ENCODE measurements at regions not wholly inside any gene's neighbourhood (a gene's known extent, or its start where the extent isn't known, plus 50 kb on each side); places are given as distances from the start of the nearest gene placed in this dataset.
A peak's percentile ranks its signal among the peaks of the same experiment; 100 is the strongest.

DNA sequence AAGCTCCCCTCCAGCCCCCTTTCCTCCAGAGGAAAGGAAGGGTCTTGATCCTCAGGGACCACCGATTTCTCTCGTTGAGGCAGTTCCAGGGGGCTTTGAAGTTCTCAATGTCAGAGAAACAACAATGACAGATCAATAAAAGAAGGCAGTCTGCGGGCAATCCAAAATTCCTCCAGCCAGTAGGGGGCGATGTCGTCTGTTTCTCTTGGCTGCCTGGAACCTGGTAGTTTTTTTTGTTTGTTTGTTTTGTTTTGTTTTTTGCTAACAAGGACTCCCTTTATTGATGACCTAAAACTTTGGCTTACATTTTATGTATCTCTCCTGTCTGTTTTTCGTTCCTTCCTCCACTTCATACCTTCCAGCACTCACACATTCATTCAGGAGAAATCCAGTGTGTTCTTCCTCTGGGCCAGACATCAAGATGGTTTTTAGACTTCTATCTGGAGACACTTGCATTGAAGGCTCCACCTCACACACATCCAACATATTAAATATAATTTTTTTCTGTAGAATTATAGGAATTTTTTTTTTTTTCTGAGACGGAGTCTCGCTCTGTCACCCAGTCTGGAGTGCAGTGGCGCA is 276.6 kb downstream of the RPLP1 start:
- no peak overlapping the region for H3K27ac Mint-ChIP-seq
- peaks cover 2% of the 10 kb centered on the region for H3K9me3 Mint-ChIP-seq
- H3K4me3 Mint-ChIP-seq, result no peak overlapping the region
- H3K27me3 Mint-ChIP-seq, result peaks cover 43% of the 10 kb centered on the region
- no peaks in the 10 kb centered on the region for H3K36me3 Mint-ChIP-seq
- peaks cover 55% of the 10 kb centered on the region for H3K4me1 Mint-ChIP-seq
- DNase-seq, result peak; percentile 82
- CTCF ChIA-PET, result interaction anchor here (0.8 to 1.6 kb wide), 10 partner anchors 9 to 751 kb away, joined by 3 to 5 read pairs (median 3); no protein-coding TSS in a partner anchor

DNA sequence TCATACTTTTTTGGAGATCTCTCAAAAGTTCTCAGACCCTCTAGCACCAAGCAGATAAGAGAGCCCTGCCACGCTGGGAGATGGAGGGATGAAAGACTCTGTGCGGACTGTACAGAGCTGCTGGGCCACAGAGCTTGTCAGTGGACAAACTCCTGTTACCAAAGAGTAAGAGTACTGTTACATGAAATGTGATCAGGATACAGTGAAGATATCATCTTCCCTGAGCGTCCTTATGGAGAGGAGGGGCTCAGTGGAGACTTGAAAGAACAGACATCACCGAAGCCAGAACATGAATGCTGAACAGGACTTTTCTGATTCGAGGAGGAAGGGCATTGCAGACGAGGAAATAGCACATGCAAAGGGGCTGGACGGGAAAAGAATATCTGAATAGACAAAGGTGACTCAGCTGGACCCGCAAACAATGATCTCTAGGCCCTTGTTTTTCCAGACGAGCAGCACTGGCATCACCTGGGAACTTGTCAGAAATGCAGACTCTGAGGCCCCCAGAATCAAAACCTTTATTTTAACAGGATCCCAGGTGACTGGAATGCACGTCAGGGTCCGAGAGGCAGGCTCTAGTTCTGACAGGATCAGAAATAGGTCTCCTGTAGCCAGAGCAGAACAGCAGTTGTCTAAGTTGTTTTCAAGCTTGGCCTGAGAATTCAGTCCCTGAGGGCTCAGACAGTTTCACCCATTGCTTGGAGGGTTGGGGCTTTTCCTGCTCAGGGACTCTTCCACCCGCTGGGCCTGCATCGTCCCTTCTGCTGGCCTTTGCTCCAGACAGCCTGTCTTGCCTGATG is 277.9 kb downstream of the RPLP1 start:
- DNase-seq, result no peak
- Mint-ChIP-seq H3K9me3 (peaks cover 2% of the 10 kb centered on the region), H3K27ac (no peak overlapping the region), H3K27me3 (peaks cover 43% of the 10 kb centered on the region), H3K4me1 (peaks cover 45% of the 10 kb centered on the region), H3K4me3 (no peak overlapping the region), H3K36me3 (no peaks in the 10 kb centered on the region)
- CTCF ChIA-PET, result interaction anchor here (0.7 to 1.5 kb wide), 3 partner anchors 9 to 992 kb away, joined by 3 read pairs; no protein-coding TSS in a partner anchor

DNA sequence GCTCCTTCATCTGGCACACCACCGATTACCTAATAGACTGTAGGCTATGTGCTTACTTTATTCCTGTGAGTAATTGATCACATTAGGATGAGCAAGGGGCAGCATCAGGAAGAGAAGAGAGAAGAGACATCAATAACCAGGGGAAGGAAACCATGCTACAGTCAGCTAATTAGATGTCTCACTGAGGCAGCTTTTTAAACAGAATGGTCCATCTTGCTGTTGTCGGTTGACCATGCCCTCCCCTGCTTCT is 278.4 kb downstream of the RPLP1 start:
- Mint-ChIP-seq H3K27ac (no peak overlapping the region), H3K27me3 (peaks cover 45% of the 10 kb centered on the region), H3K4me1 (peaks cover 42% of the 10 kb centered on the region), H3K9me3 (peaks cover 2% of the 10 kb centered on the region), H3K4me3 (no peak overlapping the region), H3K36me3 (no peaks in the 10 kb centered on the region)
- no peak for DNase-seq
- CTCF ChIA-PET, result interaction anchor here (0.7 to 1.5 kb wide), 3 partner anchors 9 to 992 kb away, joined by 3 read pairs; no protein-coding TSS in a partner anchor

DNA sequence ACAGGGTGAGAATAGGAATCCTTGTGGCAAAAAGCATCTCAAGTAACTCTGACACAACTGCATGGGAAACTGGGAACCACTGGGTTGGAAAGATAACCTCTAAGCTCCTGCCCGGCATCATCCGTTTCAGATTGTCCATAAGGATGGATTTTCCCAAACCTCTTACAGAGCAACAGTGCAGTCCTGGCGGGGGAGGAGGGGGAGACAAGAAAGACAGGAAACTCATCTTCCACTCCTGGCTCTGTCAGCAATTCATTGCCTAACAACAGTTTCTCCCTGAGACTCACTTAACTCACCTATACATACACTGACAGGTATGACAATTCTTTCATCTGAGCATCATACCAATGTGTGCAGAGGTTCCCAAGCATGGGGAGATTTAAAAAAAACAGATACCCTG is 279.0 kb downstream of the RPLP1 start:
- CTCF ChIA-PET, result interaction anchor here (0.6 to 0.9 kb wide), 2 partner anchors 156 to 317 kb away, joined by 3 to 4 read pairs; no protein-coding TSS in a partner anchor
- Mint-ChIP-seq H3K36me3 (no peaks in the 10 kb centered on the region), H3K27ac (no peak overlapping the region), H3K27me3 (peaks cover 43% of the 10 kb centered on the region), H3K4me3 (no peak overlapping the region), H3K9me3 (peaks cover 2% of the 10 kb centered on the region), H3K4me1 (peaks cover 37% of the 10 kb centered on the region)
- no peak for DNase-seq

DNA sequence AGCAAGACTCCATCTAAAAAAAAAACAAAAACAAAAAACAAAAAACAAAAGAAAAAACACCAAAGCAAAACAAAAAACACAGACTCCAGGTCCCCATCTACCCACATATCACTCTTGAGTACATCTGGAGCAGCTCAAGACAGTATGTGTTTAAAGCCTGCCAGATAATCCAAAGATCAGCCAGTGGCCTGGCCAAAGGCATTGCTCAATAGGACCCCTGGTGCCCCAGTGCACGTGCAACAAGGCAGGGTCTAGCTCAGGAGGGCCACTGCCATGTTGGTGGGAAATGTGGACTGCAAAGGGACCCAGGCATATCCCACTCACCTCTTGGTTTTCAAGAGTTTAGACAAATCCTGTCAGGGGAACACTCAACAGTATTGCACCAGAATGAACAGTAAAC is 279.5 kb downstream of the RPLP1 start:
- no peak for DNase-seq
- H3K36me3 Mint-ChIP-seq, result peaks cover 2% of the 10 kb centered on the region
- H3K27ac Mint-ChIP-seq, result no peak overlapping the region
- H3K4me1 Mint-ChIP-seq, result peaks cover 33% of the 10 kb centered on the region
- H3K9me3 Mint-ChIP-seq, result peaks cover 3% of the 10 kb centered on the region
- CTCF ChIA-PET, result interaction anchor here (0.6 to 1.1 kb wide), 2 partner anchors 9 to 316 kb away, joined by 3 to 4 read pairs; no protein-coding TSS in a partner anchor
- H3K4me3 Mint-ChIP-seq, result no peak overlapping the region
- H3K27me3 Mint-ChIP-seq, result peaks cover 40% of the 10 kb centered on the region

DNA sequence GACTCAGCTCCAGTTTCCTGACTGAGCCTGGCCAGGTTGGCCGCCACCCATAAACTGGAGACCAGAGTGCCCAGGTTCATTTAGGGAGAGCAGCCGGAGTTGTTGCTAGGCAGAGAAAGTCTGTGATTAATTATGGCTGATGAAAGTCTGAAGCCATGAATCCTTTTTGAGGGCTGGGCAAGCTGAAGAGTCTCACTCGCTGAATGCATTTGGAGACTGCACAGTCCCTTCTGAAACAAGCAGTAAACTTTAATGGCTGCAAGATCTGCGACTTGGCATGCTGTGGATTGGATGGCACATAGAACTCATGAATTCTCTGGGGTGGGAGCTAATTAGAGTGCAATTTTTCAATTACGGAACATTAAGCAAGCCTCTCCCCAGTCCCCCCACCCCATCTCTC is 282.1 kb downstream of the RPLP1 start:
- peaks cover 60% of the 10 kb centered on the region for H3K27me3 Mint-ChIP-seq
- peaks cover 2% of the 10 kb centered on the region for H3K36me3 Mint-ChIP-seq
- H3K27ac Mint-ChIP-seq, result no peak overlapping the region
- DNase-seq, result no peak
- H3K4me3 Mint-ChIP-seq, result no peak overlapping the region
- peaks cover 17% of the 10 kb centered on the region for H3K4me1 Mint-ChIP-seq
- H3K9me3 Mint-ChIP-seq, result peaks cover 5% of the 10 kb centered on the region
- CTCF ChIA-PET, result no interaction called here

DNA sequence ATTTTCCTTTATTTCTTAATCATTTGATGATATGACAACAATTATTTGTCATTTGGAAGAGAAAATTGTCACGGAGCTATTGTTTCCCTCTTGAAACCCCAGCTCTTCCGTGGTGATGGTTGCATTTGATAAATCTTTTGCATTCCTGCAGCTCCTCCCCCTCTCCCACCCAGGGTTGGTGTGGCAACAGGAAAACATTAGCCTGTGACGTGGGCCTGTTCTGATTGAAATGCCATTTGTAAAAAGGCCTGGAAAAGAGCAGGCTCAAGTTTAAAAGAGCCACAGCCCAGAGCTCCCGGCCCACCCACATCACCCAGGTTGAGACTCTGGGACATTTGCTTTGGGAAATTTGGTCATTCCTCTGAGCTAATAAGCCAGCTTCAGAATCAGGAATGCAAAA is 282.5 kb downstream of the RPLP1 start:
- peaks cover 63% of the 10 kb centered on the region for H3K27me3 Mint-ChIP-seq
- peaks cover 14% of the 10 kb centered on the region for H3K4me1 Mint-ChIP-seq
- peaks cover 2% of the 10 kb centered on the region for H3K36me3 Mint-ChIP-seq
- CTCF ChIA-PET, result no interaction called here
- H3K4me3 Mint-ChIP-seq, result no peak overlapping the region
- H3K9me3 Mint-ChIP-seq, result peaks cover 8% of the 10 kb centered on the region
- no peak overlapping the region for H3K27ac Mint-ChIP-seq
- DNase-seq, result no peak

DNA sequence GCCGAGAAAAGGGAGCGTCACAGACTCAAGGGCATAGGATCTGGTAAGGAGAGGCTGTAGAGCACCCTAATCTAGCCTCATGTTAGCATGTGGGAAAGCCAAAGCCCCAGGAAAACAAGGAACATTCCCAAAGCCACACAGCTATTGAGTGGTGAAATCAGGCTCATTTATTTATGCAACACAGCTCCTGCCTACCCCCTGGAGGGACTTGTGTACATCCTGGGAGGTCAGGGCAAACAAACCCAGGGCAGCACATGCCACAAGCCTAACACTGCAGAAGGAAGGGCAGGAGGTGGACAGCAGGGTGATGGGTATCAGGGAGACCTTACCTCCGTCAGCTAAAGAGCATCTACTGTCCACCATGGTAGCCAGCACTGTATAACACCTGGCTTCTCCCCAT is 283.5 kb downstream of the RPLP1 start:
- Mint-ChIP-seq H3K27me3 (peaks cover 64% of the 10 kb centered on the region), H3K36me3 (peaks cover 2% of the 10 kb centered on the region)

DNA sequence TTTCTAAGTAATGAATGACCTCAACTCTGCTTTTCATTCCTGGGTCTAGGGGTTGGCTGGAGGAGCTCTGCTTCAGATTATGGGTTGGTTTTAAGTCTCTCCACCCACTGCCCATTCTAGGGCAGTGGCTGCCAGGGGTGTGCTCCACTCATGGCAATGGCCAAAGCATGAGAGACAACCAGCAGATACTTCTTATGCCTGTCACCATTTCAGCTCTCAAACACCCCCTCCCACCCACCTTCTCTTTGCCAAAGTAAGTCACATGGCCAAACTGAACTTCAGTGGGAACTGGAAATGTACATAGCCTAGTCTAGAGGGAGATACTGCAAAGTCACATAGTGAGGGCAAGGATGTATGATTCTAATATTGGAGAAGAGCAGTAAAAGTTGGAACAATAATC is 285.3 kb downstream of the RPLP1 start:
- Mint-ChIP-seq H3K27ac (no peak overlapping the region), H3K27me3 (peaks cover 56% of the 10 kb centered on the region), H3K4me3 (no peak overlapping the region), H3K9me3 (peaks cover 15% of the 10 kb centered on the region), H3K36me3 (peaks cover 2% of the 10 kb centered on the region), H3K4me1 (peaks cover 4% of the 10 kb centered on the region)
- no peak for DNase-seq
- CTCF ChIA-PET, result no interaction called here

More for the DNA sequence above, 283.5 kb downstream of the RPLP1 start:
- no peak for DNase-seq
- CTCF ChIA-PET, result no interaction called here
- Mint-ChIP-seq H3K9me3 (peaks cover 15% of the 10 kb centered on the region), H3K4me1 (peaks cover 5% of the 10 kb centered on the region), H3K27ac (no peak overlapping the region), H3K4me3 (no peak overlapping the region)

DNA sequence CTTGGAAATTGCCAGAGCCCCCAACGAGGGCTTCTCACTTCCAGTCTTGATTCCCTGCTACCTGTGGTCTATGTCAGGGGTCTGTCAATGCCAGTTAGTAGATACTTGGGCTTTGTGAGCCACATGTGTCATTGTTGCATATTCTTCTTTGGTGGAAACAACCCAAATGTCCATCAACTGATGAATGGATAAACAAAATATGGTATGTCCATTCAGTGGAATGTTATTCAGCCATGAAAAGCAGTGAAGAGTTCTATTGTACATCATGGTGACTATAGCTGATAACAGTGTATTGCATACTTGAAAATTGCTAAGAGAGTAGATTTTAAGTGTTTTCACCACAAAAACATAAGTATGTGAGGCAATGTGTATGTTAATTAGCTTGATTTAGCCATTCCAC is 288.1 kb downstream of the RPLP1 start:
- peaks cover 58% of the 10 kb centered on the region for H3K27me3 Mint-ChIP-seq
- no peak overlapping the region for H3K27ac Mint-ChIP-seq
- peaks cover 27% of the 10 kb centered on the region for H3K4me1 Mint-ChIP-seq
- peaks cover 2% of the 10 kb centered on the region for H3K36me3 Mint-ChIP-seq
- no peak for DNase-seq
- H3K9me3 Mint-ChIP-seq, result peaks cover 13% of the 10 kb centered on the region
- H3K4me3 Mint-ChIP-seq, result no peak overlapping the region
- CTCF ChIA-PET, result no interaction called here

DNA sequence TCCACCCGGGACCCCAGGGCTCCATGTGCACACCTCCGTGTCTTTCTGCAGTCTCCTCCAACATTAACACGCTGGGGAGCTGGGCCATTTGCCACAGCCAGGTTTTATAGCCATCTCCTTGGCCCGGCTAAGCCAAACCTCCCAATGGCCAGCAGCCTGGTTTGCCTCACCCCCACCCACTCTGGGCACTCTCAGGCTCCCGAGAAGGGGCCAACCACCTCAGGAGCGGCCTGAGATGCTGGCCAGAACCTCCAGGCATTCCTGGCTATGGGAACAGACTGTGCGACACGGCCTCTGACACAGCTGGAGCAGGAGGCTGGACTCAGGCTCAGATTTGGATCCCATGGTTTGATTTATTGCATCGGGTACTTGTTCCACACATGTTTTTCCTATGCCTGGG is 289.7 kb downstream of the RPLP1 start:
- H3K9me3 Mint-ChIP-seq, result peaks cover 11% of the 10 kb centered on the region
- peaks cover 55% of the 10 kb centered on the region for H3K27me3 Mint-ChIP-seq
- peaks cover 29% of the 10 kb centered on the region for H3K4me1 Mint-ChIP-seq
- no peak overlapping the region for H3K27ac Mint-ChIP-seq
- DNase-seq, result no peak
- CTCF ChIA-PET, result interaction anchor here (0.6 to 1.7 kb wide), 3 partner anchors 13 to 15 kb away, joined by 3 to 9 read pairs (median 3); no protein-coding TSS in a partner anchor
- no peaks in the 10 kb centered on the region for H3K36me3 Mint-ChIP-seq
- no peak overlapping the region for H3K4me3 Mint-ChIP-seq

DNA sequence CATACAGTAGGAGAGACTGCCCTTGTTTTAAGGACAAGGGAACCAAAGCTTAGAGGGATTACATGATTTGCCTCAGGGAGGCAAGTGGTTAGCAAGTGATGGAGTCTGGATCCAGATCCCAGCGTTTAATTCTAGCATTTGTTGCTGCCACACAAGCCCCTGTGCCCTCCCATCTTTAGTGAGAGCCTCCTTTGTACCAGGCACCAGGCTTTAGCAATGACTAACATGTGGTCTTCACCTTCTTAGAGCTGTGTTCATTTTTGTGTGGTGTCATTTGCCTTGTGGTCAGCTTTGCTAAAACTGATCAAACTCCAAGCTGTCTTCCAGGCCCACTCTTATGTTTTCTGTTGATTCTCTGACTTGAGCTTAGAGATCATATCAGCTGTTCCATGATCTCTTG is 290.5 kb downstream of the RPLP1 start:
- no peaks in the 10 kb centered on the region for H3K36me3 Mint-ChIP-seq
- H3K27ac Mint-ChIP-seq, result no peak overlapping the region
- H3K27me3 Mint-ChIP-seq, result peaks cover 52% of the 10 kb centered on the region
- peaks cover 11% of the 10 kb centered on the region for H3K9me3 Mint-ChIP-seq
- H3K4me3 Mint-ChIP-seq, result no peak overlapping the region
- no peak for DNase-seq
- CTCF ChIA-PET, result interaction anchor here (0.6 to 1.7 kb wide), 3 partner anchors 12 to 15 kb away, joined by 3 to 9 read pairs (median 3); no protein-coding TSS in a partner anchor
- H3K4me1 Mint-ChIP-seq, result peaks cover 31% of the 10 kb centered on the region

DNA sequence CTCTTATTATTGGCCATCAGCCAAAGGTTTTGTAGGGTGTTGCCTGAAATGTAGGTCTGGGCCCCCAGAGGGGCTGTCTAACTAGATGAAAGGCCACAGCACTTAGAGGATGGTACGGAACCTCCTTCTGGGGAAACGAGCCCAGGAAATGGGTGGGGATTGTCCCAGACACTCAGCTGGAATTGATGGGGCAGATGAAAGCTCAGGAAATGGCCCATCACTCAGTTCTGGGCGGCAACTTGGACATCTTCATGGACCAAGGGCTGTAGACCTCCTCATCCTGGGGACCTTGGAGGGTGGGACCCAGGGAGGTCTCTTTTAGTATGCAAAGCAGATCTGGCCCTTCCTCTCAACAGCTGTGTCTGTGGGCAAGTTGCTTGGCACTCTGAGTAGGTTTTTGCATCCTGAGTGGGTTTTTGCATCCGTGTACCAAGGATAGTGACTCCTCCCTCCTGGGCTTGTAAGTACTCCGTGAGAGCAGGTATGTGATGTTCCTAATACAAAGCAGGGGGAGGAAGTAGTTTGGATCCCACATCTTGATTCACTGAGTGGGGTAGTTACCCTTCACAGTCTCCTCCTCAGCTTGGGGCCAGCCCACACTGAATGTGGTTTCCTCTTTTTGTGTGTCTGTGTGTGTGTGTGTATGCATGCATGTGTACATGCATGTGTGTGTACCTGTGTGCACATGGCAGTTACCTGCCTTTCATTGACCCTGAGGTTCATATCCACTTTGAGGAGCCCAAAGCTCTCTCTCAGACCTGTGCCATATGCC is 292.0 kb downstream of the RPLP1 start:
- CTCF ChIA-PET, result interaction anchor here (0.9 to 1.9 kb wide), 4 partner anchors 8 to 723 kb away, joined by 3 to 6 read pairs (median 5); no protein-coding TSS in a partner anchor
- Mint-ChIP-seq H3K4me3 (no peak overlapping the region), H3K27ac (no peak overlapping the region), H3K4me1 (peaks cover 46% of the 10 kb centered on the region), H3K36me3 (no peaks in the 10 kb centered on the region), H3K27me3 (peaks cover 53% of the 10 kb centered on the region), H3K9me3 (peaks cover 9% of the 10 kb centered on the region)
- DNase-seq, result no peak

DNA sequence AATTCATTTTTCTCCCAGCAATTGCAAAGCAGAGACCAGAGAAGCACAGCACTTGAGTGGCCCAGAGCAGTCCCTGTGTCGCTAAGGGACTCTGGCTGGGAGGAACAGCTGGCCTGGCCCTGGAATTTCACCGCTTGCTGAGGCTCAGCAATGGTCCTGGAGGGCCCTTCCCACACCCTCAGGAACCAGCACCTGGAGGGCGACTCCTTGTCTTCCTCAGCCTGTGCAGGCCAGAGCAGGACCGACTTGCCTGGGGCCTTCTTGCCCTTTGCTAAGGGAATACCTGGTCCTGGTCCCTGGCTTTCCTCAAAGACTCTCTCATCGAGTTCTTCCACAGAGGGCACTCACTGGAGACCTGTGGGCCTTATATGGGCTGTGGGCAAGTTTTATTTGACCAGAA is 294.6 kb downstream of the RPLP1 start:
- no peak for DNase-seq
- Mint-ChIP-seq H3K9me3 (peaks cover 16% of the 10 kb centered on the region), H3K27ac (no peak overlapping the region), H3K27me3 (peaks cover 53% of the 10 kb centered on the region), H3K36me3 (peaks cover 8% of the 10 kb centered on the region), H3K4me1 (peaks cover 67% of the 10 kb centered on the region), H3K4me3 (no peak overlapping the region)
- CTCF ChIA-PET, result no interaction called here
